ENCODE measurements at regions not wholly inside any gene's neighbourhood (a gene's known extent, or its start where the extent isn't known, plus 50 kb on each side); places are given as distances from the start of the nearest gene placed in this dataset.

DNA sequence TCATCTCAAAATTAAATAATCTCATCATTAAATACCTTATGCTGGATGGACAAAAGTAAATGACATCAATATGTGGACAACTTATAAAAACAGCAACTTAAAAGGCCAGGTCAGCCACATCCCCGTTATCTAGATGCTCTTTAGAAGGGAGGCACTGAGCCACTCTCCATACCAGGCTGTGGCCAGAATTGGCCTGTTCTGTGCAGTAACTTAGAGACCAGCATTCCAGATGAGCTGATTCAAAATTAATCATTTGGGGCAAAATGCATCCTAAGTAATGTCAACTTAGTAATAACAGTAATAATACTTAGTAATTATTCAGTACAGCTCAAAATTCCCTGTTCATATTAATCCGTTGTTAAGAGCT, 373.6 kb downstream of the FBXW7 start:
- no peak overlapping the region for H3K4me2 ChIP-seq (replicated peaks; ENCODE audit: extremely low read depth, low read length, poor library complexity, severe bottlenecking)
- H3K27me3 ChIP-seq (ENCODE audit: control insufficient read depth in 2 of 2, insufficient read depth in 2 of 2, low read length in 2 of 2), result no peaks in the 10 kb centered on the region
- no peak overlapping the region for H3K9ac ChIP-seq (ENCODE audit: insufficient read depth, low read length, poor library complexity, severe bottlenecking)
- intact Hi-C loops (cut with micrococcal nuclease), result no loop called here
- H4K20me1 ChIP-seq (ENCODE audit: insufficient read depth, low read length), result no peaks in the 10 kb centered on the region
- no peaks in the 10 kb centered on the region for H3K4me1 ChIP-seq (ENCODE audit: control insufficient read depth in 1 of 2, insufficient read depth in 2 of 2, low read length in 2 of 2)
- H3K27ac ChIP-seq (ENCODE audit: low read depth in 1 of 2, low read length in 2 of 2), result no peak overlapping the region
- DNase-seq, result no peak
- TF ChIP-seq, protein P1, sequence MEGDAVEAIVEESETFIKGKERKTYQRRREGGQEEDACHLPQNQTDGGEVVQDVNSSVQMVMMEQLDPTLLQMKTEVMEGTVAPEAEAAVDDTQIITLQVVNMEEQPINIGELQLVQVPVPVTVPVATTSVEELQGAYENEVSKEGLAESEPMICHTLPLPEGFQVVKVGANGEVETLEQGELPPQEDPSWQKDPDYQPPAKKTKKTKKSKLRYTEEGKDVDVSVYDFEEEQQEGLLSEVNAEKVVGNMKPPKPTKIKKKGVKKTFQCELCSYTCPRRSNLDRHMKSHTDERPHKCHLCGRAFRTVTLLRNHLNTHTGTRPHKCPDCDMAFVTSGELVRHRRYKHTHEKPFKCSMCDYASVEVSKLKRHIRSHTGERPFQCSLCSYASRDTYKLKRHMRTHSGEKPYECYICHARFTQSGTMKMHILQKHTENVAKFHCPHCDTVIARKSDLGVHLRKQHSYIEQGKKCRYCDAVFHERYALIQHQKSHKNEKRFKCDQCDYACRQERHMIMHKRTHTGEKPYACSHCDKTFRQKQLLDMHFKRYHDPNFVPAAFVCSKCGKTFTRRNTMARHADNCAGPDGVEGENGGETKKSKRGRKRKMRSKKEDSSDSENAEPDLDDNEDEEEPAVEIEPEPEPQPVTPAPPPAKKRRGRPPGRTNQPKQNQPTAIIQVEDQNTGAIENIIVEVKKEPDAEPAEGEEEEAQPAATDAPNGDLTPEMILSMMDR (IDR thresholded peaks at IDR 0.05), result no peak
- Mint-ChIP-seq H3K9me3 (peaks cover 0 to 2% (median 0%) of the 10 kb centered on the region in 7 donors), H3K36me3 (no peaks in the 10 kb centered on the region), H3K27me3 (ENCODE audit: low read depth in 3 of 3) (peaks cover 6 to 10% (median 7%) of the 10 kb centered on the region in 3 donors), H3K27ac (no peak overlapping the region), H3K4me3 (no peak overlapping the region), H3K4me1 (no peaks in the 10 kb centered on the region)
- no peak overlapping the region for H3K4me3 ChIP-seq (replicated peaks in 1 of 3; ENCODE audit: low read depth in 2 of 3, low read length in 3 of 3)
- H3K36me3 ChIP-seq (replicated peaks in 1 of 2; ENCODE audit: control insufficient read depth in 1 of 2, insufficient read depth in 2 of 2, low read length in 2 of 2), result no peaks in the 10 kb centered on the region
- no peak overlapping the region for H2AFZ ChIP-seq (ENCODE audit: insufficient read depth, low read depth, low read length, poor library complexity, severe bottlenecking)
- H3K9me3 ChIP-seq (replicated peaks in 1 of 2; ENCODE audit: control insufficient read depth in 1 of 2, insufficient read depth in 1 of 2, low read length in 2 of 2), result no peaks in the 10 kb centered on the region
- no peaks in the 10 kb centered on the region for H3K79me2 ChIP-seq (ENCODE audit: insufficient read depth, low read length)
- 67% methylated on average over 1 of the region's 2 CpGs for WGBS (ENCODE audit: insufficient coverage)

DNA sequence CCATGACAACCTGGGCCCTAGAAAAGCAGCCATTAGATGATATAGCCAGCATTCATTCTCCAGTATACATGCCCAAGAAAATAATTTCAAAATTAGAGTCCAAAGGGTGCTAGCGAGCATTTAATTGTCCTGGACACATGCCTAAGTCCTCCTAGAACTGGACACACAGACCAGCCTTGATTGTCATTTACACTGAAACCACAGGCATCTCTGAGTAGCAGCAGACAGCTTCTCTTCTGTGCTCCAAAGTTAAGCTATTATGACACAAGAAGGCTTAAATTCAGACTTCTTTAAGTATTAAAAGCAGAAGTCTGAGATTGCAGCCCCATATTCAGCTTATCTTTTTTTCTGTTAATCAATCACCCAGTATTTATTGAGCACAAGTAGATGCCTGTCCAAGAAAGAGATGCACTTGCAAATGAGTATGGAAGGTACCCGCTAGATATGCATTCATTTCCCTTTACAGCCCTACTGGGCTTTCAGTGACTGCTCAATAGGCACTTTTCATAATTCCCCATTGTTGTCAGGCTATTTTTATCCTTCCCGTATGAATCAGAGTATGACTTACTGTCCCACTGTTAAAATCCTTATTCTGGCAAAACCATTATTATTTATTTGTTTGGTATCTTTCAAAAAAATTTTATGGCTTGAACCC, 374.1 kb downstream of the FBXW7 start:
- Histone ChIP-seq H3K27me3 (ENCODE audit: control insufficient read depth in 2 of 2, insufficient read depth in 2 of 2, low read length in 2 of 2) (no peaks in the 10 kb centered on the region), H3K36me3 (replicated peaks in 1 of 2; ENCODE audit: control insufficient read depth in 1 of 2, insufficient read depth in 2 of 2, low read length in 2 of 2) (no peaks in the 10 kb centered on the region), H3K9ac (ENCODE audit: insufficient read depth, low read length, poor library complexity, severe bottlenecking) (no peak overlapping the region), H2AFZ (ENCODE audit: insufficient read depth, low read depth, low read length, poor library complexity, severe bottlenecking) (no peak overlapping the region), H4K20me1 (ENCODE audit: insufficient read depth, low read length) (no peaks in the 10 kb centered on the region), H3K9me3 (replicated peaks in 1 of 2; ENCODE audit: control insufficient read depth in 1 of 2, insufficient read depth in 1 of 2, low read length in 2 of 2) (no peaks in the 10 kb centered on the region), H3K79me2 (ENCODE audit: insufficient read depth, low read length) (no peaks in the 10 kb centered on the region), H3K4me1 (ENCODE audit: control insufficient read depth in 1 of 2, insufficient read depth in 2 of 2, low read length in 2 of 2) (no peaks in the 10 kb centered on the region), H3K4me2 (replicated peaks; ENCODE audit: extremely low read depth, low read length, poor library complexity, severe bottlenecking) (no peak overlapping the region), H3K4me3 (replicated peaks in 1 of 3; ENCODE audit: low read depth in 2 of 3, low read length in 3 of 3) (no peak overlapping the region), H3K27ac (ENCODE audit: low read depth in 1 of 2, low read length in 2 of 2) (no peak overlapping the region)
- peaks cover 0 to 2% (median 0%) of the 10 kb centered on the region in 7 donors for H3K9me3 Mint-ChIP-seq
- no peaks in the 10 kb centered on the region for H3K36me3 Mint-ChIP-seq
- TF ChIP-seq, protein P1 (IDR thresholded peaks at IDR 0.05), result no peak
- intact Hi-C loops (cut with micrococcal nuclease), result no loop called here
- no peaks in the 10 kb centered on the region for H3K4me1 Mint-ChIP-seq
- DNase-seq, result no peak
- H3K27me3 Mint-ChIP-seq (ENCODE audit: low read depth in 3 of 3), result peaks cover 3 to 11% (median 7%) of the 10 kb centered on the region in 3 donors
- H3K4me3 Mint-ChIP-seq, result no peak overlapping the region
- 91% methylated on average over 1 of the region's 3 CpGs for WGBS (ENCODE audit: insufficient coverage)
- H3K27ac Mint-ChIP-seq, result no peak overlapping the region

All from CD14-positive monocyte (primary cell).